Esophagus squamous epithelium (tissue), 4 donors: ENCODE measurements at regions not wholly inside any gene's neighbourhood (a gene's known extent, or its start where the extent isn't known, plus 50 kb on each side); places are given as distances from the start of the nearest gene placed in this dataset.

Source experiments
- CTCF ChIP-seq, 6 experiments: fragments of 450-650 bp in 4 of 6; fragments of 200-600 bp in 2 of 6; sonication (generic) in 2 of 6; IDR thresholded peaks; one replicate each; pipeline ENCODE4 v1.5.1; 2016 to 2019; ENCODE audit warnings: antibody characterized with exemption in 6 of 6, mild to moderate bottlenecking in 4 of 6, moderate library complexity in 4 of 6
- POLR2A ChIP-seq, 4 donors: fragments of 450-650 bp; IDR thresholded peaks; one replicate each; pipeline ENCODE4 v1.6.1; 2017; ENCODE audit warnings: antibody characterized with exemption in 4 of 4, mild to moderate bottlenecking in 4 of 4, moderate library complexity in 3 of 4

GRCh38 chr7:11298220-11298619 is 324.5 kb downstream of the PHF14 start:
- no peak for TF ChIP-seq CTCF (IDR thresholded peaks at IDR 0.05)
- TF ChIP-seq POLR2A (IDR thresholded peaks at IDR 0.05): no peak
